SKM-1 treated with dmso at 0.1 percent for 144 hours (cell line): ENCODE measurements at regions not wholly inside any gene's neighbourhood (a gene's known extent, or its start where the extent isn't known, plus 50 kb on each side); places are given as distances from the start of the nearest gene placed in this dataset.
"Not testable (repeated sequence)": the region's sequence is repeated elsewhere in the genome, so short reads cannot be mapped to it uniquely, and the experiment has no call there.

Experiments used
- DNase-seq: peaks from one replicate; lab custom pipeline; 2025; ENCODE audit not compliant: unreplicated experiment; lab: John Stamatoyannopoulos, UW

DNA sequence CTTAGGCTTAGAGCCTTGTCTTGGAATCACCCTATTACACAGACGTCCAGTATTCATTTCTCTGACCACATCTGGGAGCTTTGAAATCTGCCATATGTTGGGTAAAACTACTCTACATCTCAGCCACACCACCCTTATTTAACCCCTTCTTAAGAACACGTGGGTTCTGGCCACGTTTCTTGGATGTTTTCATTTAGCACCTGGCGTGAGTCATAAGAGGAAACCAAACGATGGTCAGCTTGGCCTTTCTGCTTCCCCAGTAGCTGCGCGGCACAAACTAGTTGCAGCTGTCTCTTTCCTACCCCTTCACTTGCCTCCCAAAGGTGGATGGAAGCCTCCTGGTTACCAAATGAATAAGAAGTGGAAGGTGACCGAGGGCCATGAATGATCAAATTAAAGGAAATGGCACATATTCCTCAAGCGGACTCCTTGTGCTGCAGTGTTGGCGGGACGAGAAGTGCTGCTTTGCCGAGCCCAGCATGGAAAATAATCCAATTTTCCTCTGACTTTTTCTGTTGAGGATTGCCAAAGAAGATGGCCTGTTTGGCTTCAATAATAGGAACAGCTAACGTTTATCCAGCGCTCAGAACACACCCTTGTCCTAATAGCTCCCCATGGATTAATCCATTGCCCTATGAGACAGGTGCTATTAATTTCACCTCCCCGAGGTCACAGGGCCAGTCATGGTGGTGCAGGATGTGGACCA, 154.1 kb downstream of the ZNF664 start:
- DNase-seq: no peak

GRCh38 chr12:124129132-124129531, 156.1 kb downstream of the ZNF664 start:
- no peak for DNase-seq

- DNase-seq: no peak
Measured at GRCh38 chr12:124130691-124131591, 157.9 kb downstream of the ZNF664 start.

DNA sequence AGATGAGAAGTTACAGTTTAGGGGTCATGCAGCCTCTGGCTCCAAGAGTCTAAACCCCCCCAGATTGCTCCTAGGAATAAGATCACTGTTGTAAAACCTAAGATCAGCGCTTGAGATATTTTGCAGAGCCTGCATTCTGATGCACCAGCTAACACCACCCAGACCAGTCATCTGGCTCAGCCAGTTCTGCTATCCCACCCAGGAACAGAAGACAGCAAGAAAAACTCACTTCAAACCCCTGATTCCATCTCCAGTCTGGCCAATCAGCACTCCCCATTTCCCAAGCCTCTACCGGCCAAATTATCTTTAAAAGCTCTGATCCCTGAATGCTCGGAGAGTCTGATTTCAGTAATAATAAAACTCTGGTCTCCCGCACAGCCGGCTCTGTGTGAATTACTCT, 158.6 kb downstream of the ZNF664 start:
- no peak for DNase-seq

- no peak for DNase-seq
Measured at GRCh38 chr12:124132530-124132929, 159.5 kb downstream of the ZNF664 start.

DNA sequence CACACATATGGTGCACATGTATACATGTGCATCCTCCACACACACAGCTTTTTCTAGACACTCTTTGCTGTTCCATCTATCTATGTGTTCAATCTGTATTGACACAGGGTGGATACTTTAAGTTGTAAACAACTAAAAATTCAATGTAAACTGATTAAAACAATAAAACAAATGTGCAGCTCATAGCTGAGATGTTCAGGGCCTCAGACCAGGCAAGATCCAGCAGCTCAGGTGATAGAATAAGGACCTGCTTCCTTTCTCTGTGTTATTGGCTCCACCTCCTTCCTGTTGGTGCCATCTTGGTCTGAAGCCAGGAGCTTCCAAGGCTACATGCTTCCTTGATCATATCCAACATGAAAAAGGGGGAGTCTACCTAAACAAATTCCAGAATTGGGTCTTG, 158.1 kb upstream of the RFLNA start:
- no peak for DNase-seq

DNA sequence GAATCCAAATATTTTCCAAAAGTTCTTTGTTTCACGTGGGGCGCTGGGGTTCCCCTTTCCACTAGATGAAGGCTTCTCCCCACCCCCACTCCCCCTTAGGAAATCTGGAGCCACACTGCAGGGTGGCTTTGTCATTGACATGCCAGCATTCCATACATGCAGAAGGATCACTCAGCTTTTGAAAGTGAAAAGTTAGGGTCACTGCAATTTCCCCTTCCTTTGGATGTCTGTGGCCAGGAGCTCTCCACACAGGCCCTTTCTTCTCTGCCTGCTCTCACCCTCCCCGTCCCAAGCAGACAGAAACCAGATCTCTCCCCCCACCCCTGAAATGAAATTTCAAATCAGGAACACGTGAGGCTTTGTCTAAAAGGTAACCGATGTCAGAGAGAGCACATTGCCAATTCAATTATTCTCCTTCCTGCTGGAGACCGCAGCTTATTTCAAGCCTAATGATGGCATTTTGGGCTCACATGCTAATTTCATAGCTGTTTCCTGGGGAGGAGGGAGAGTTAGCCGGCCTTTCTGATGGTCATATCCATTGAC, 153.9 kb upstream of the RFLNA start:
- no peak for DNase-seq

DNA sequence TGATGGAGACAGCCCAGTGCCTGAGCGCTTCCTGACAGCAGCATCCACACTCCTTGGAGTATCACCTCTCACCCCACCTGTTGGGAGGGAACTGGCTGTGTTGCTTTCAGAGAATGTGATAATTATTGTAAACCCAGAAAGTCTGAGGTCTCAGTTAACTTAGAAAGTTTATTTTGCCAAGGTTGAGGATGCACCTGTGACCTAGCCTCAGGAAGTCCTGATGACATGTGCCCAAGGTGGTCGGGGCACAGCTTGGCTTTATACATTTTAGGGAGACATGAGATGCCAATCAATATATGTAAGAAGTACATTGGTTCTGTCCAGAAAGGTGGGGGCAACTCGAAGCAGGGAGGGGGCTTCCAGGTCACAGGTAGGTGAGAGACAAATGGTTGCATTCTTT, 153.3 kb upstream of the RFLNA start:
- DNase-seq: not testable (repeated sequence)

DNA sequence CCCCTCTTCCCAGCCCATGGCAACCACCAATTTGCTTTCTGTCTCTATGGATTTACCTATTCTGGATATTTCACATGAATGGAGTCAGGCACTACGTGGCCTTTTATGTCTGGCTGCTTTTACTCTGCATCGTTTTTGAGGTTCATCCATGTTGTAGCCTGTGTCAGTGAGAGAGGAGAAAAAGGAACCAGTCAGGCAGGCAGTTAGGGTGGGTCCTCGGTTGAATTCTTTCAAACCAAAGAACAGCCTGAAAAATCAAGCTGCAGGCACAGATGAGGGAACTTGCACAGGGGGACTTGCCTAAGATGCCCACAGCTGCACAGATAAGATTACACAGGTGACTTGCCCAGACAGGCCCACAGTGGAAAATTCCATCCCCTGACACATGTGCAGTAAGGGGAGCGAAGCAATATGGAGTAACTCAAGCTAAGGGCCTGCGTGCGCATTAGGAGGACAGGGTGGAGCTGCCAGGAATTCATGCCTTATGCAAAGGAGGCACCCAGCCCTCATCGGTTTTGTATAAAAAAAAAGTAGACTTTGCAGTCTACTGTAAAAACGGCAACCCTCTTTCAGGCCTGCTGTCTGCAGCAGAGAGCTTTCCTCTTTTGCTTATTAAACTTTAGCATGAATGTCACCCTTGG, 152.4 kb upstream of the RFLNA start:
- no peak for DNase-seq

DNA sequence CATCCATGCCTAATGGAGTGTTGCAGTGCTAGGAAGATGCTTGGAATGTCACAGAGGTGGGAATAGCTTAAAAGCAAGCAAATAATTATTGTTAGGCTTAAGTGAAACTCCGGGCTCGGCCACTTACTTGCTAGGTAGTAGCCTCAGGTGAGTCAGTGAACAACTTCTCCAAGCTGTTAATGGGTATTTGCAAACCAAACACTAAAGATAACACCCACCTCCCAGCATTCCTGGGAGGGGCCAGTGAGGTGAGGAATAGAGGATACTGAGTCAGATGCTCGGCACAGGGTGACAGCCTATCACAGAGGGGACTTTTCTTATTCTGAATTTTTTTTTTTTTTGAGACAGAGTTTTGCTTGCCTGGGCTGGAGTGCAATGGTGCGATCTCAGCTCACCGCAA, 151.2 kb upstream of the RFLNA start:
- no peak for DNase-seq

GRCh38 chr12:124144531-124145194, 150.2 kb upstream of the RFLNA start:
- no peak for DNase-seq

DNA sequence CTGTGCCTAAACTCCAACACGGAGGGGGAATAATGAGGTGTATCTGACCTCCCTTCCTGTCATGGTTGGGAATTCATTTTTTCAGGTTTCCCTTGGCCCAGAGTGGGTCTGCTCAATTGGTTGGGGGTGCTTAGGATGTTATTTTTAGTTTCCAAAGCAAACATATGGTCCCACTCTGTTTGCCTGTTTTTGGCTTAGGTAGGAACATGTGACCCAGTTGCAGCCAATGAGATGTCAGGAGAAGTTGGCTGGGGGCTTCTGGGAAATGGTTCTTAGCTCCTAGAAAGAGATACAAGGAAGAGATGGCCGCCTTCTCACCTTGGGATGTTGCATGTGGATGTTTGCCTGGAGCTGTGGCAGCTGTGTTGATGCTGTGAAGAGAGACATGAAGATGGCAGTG, 147.9 kb upstream of the RFLNA start:
- no peak for DNase-seq

GRCh38 chr12:124147575-124147974, 147.3 kb upstream of the RFLNA start:
- no peak for DNase-seq

DNA sequence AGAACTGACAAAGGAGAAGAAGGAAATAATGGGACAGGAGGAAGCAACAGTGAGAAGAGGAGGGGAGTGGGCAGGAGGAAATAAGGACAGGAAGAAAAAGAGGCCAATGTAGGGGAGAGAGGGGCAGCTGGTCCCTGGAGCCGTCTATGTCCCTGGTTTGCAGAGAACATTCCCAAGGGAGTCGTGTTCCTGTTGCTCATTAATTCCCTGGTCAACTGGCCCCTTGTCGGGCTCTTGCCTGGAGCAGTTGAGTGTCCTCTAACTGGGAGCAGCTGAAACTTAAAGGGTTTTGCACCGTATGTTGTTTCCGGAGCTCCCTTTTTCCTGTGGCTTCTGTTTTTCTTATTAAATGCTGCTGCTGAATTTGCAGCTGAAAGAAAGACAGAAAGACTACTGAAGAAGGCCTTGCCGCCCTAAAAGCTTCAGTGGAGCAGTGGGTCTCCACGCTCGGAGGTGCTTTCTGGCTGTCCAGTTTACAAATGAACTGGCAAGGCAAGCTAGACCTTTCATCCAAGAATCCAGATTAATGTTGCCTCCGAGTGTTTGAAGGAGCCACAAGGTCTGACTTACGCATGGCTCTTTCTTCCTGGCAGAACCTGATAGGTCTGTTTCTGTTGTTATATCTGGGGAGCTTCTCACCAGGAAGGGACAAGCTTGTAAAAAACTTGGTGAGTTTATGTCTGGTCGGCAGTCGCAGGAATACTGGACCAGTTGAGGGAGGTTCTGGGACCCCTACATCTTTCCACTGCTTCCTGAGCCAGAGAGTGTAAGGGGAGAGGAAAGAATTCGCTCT, 146.2 kb upstream of the RFLNA start:
- no peak for DNase-seq

DNA sequence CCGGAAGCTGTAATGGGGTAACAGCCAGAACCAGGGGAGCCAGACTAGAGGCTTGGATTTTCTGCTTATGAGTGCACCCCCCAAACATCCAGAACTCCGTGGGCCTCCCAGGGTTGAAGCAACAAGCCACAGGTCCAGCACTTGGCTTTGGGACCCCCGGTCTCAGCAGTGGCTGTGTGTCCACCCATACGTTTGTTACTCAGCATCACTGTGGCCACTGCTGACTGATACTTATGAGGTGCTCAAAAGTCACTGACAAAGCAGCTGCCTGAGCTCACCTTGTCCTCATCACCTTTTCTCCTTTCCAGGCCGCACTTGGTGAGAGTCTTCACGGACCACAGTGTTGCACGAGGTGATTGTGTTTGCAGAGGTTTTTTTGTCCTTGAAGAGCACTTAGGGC, 145.6 kb upstream of the RFLNA start:
- no peak for DNase-seq

DNA sequence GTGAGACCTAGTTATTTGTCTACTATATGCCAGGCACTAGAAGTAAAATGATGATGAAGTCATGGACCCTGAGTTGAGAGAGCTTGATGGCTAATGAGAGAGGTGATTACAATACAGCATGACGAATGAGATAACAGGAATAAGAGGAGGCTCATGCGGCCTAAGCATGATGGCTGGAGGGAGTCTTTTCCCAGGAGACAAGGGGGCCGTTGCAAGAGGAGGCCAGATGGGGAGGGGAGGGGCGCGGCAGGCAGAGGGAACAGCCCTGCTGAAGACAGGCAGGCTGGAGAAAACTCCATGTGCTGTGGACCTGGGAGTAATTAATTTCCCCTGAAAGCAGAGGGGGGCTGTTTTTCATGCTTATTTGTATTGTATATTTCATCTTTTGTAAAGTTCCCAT, 144.7 kb upstream of the RFLNA start:
- no peak for DNase-seq

GRCh38 chr12:124151583-124151982, 143.3 kb upstream of the RFLNA start:
- no peak for DNase-seq

GRCh38 chr12:124152731-124153130, 142.2 kb upstream of the RFLNA start:
- DNase-seq: no peak

DNA sequence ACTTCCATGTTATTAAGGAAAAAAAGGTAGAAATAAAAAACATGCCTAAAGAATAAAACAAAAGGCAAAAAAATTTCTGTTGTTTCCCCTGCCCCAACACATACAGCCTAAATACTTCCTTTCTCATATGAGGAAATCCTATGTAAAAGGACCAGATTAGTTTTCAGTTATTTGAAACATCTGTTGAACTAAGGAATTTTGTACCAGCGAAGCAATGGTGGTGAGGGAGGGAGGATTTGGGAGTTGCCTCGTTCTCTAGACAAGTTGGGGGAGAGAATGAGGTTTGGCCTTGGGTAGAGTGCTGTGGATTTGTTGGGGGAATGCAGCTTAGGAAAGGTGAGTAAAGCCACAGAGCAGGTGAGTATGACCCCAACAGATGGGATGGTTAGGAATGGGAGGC, 141.5 kb upstream of the RFLNA start:
- no peak for DNase-seq

- DNase-seq: no peak
Measured at GRCh38 chr12:124157406-124157805, 137.5 kb upstream of the RFLNA start.
